ENCODE measurements at regions not wholly inside any gene's neighbourhood (a gene's known extent, or its start where the extent isn't known, plus 50 kb on each side); places are given as distances from the start of the nearest gene placed in this dataset.
"Not testable (repeated sequence)": the region's sequence is repeated elsewhere in the genome, so short reads cannot be mapped to it uniquely, and the experiment has no call there.

GRCh38 chr18:25470756-25471524 is 119.0 kb upstream of the ZNF521 start:
- DNase-seq (ENCODE audit: missing footprints); intact Hi-C loops (cut with DNase I): not testable (repeated sequence)

GRCh38 chr18:25470062-25470461 is 118.1 kb upstream of the ZNF521 start:
- ATAC-seq, result peak; percentile 15
- intact Hi-C loops (cut with DNase I), result no loop called here

More at GRCh38 chr18:25470756-25471524, 119.0 kb upstream of the ZNF521 start:
- ATAC-seq, result not testable (repeated sequence)

GRCh38 chr18:25469489-25469888 is 117.5 kb upstream of the ZNF521 start:
- intact Hi-C loops (cut with DNase I), result no loop called here
- ATAC-seq (no peak), DNase-seq (ENCODE audit: missing footprints) (no peak)

More at GRCh38 chr18:25470062-25470461, 118.1 kb upstream of the ZNF521 start:
- no peak for DNase-seq (ENCODE audit: missing footprints)

GRCh38 chr18:25467226-25467987 is 115.4 kb upstream of the ZNF521 start:
- ATAC-seq (peak; percentile 95), DNase-seq (ENCODE audit: missing footprints) (peak; percentile 79)
- intact Hi-C loops (cut with DNase I), result no loop called here

GRCh38 chr18:25465152-25465732 is 113.3 kb upstream of the ZNF521 start:
- intact Hi-C loops (cut with DNase I), result no loop called here
- DNase-seq (ENCODE audit: missing footprints), result no peak
- ATAC-seq, result no peak

- intact Hi-C loops (cut with DNase I), result no loop called here
- ATAC-seq (no peak), DNase-seq (ENCODE audit: missing footprints) (no peak)
These were observed 112.3 kb upstream of the ZNF521 start for GRCh38 chr18:25464227-25464626.

- no peak for ATAC-seq
- intact Hi-C loops (cut with DNase I), result no loop called here
- DNase-seq (ENCODE audit: missing footprints), result no peak
These were observed 111.8 kb upstream of the ZNF521 start for GRCh38 chr18:25463726-25464125.

- ATAC-seq, result no peak
- no peak for DNase-seq (ENCODE audit: missing footprints)
- intact Hi-C loops (cut with DNase I), result no loop called here
These were observed 107.8 kb upstream of the ZNF521 start for GRCh38 chr18:25459814-25460213.

GRCh38 chr18:25457601-25458000 is 105.6 kb upstream of the ZNF521 start:
- DNase-seq (ENCODE audit: missing footprints) (no peak), ATAC-seq (no peak)
- intact Hi-C loops (cut with DNase I), result no loop called here

GRCh38 chr18:25457126-25457525 is 105.2 kb upstream of the ZNF521 start:
- intact Hi-C loops (cut with DNase I), result no loop called here
- ATAC-seq (no peak), DNase-seq (ENCODE audit: missing footprints) (no peak)

GRCh38 chr18:25456334-25457010 is 104.5 kb upstream of the ZNF521 start:
- DNase-seq (ENCODE audit: missing footprints), result no peak
- no peak for ATAC-seq
- intact Hi-C loops (cut with DNase I), result no loop called here

- intact Hi-C loops (cut with DNase I), result no loop called here
- no peak for DNase-seq (ENCODE audit: missing footprints)
- no peak for ATAC-seq
These were observed 103.7 kb upstream of the ZNF521 start for GRCh38 chr18:25455646-25456045.

GRCh38 chr18:25455159-25455558 is 103.2 kb upstream of the ZNF521 start:
- no peak for ATAC-seq
- intact Hi-C loops (cut with DNase I), result no loop called here

GRCh38 chr18:25454730-25455129 is 102.8 kb upstream of the ZNF521 start:
- DNase-seq (ENCODE audit: missing footprints), result no peak
- ATAC-seq, result no peak
- intact Hi-C loops (cut with DNase I), result no loop called here

More at GRCh38 chr18:25455159-25455558, 103.2 kb upstream of the ZNF521 start:
- no peak for DNase-seq (ENCODE audit: missing footprints)

GRCh38 chr18:25454270-25454659 is 102.3 kb upstream of the ZNF521 start:
- intact Hi-C loops (cut with DNase I), result no loop called here
- ATAC-seq, result no peak
- no peak for DNase-seq (ENCODE audit: missing footprints)

GRCh38 chr18:25453556-25454269 is 101.7 kb upstream of the ZNF521 start:
- intact Hi-C loops (cut with DNase I), result no loop called here
- ATAC-seq (peak; percentile 74), DNase-seq (ENCODE audit: missing footprints) (no peak)

GRCh38 chr18:25451077-25451658 is 99.2 kb upstream of the ZNF521 start:
- ATAC-seq, result no peak
- intact Hi-C loops (cut with DNase I), result no loop called here

GRCh38 chr18:25449046-25449445 is 97.1 kb upstream of the ZNF521 start:
- ATAC-seq (no peak), DNase-seq (ENCODE audit: missing footprints) (no peak)
- intact Hi-C loops (cut with DNase I), result no loop called here

More at GRCh38 chr18:25451077-25451658, 99.2 kb upstream of the ZNF521 start:
- no peak for DNase-seq (ENCODE audit: missing footprints)

Measured in Right ventricle myocardium inferior (tissue), 1 donor.